NCI-H82 treated with DMSO at 0.1 percent for 48 hours (cell line): ENCODE measurements at regions not wholly inside any gene's neighbourhood (a gene's known extent, or its start where the extent isn't known, plus 50 kb on each side); places are given as distances from the start of the nearest gene placed in this dataset.
"Not testable (repeated sequence)": the region's sequence is repeated elsewhere in the genome, so short reads cannot be mapped to it uniquely, and the experiment has no call there.

Experiments used
- DNase-seq: peaks from one replicate; lab custom pipeline; 2025; ENCODE audit not compliant: unreplicated experiment; lab: John Stamatoyannopoulos, UW

DNA sequence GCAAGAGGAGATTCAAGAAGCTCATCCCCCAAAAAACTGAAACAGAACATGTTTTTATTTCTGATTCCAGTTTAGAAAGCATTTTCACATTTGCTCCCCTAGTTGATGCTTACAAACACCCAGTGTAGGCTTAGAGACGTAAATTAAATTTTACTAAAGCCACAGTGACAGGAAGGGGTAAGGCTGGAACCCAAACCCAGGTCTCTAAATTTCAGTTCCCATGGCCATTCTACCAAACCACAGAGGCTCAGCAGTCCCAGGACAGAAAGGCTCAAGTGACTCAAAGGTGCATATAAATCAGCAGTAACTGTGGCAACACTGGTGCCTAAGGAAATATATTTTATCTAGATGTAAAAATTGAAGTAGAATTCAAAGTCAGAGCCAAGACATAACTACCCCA, 128.7 kb downstream of the CEP120 start:
- DNase-seq = no peak

GRCh38 chr5:123289210-123289609, 134.0 kb downstream of the CEP120 start:
- no peak for DNase-seq

GRCh38 chr5:123287881-123288280, 135.3 kb downstream of the CEP120 start:
- no peak for DNase-seq

- no peak for DNase-seq
These were observed 136.3 kb downstream of the CEP120 start for GRCh38 chr5:123286891-123287290.

- no peak for DNase-seq
These were observed 137.8 kb downstream of the CEP120 start for GRCh38 chr5:123285122-123286023.

DNA sequence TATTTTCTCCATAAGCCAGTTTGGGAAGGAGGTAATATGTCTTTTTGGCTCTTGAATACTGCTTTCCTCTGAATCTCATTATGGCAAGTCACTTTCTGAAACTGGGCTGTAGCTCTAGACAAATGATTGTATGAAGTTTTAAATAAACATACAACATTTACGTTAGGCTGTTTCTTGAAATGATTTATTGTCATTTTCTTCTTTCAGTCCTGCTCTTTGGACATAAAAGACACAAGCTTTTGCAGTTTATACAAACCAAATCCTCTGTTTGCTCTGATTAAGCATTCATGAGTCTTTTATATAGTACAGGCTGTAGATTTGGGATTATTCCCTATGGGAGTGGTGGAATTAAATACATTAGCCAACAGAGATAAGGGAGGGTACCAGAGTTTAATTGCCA, 139.7 kb downstream of the CEP120 start:
- no peak for DNase-seq

DNA sequence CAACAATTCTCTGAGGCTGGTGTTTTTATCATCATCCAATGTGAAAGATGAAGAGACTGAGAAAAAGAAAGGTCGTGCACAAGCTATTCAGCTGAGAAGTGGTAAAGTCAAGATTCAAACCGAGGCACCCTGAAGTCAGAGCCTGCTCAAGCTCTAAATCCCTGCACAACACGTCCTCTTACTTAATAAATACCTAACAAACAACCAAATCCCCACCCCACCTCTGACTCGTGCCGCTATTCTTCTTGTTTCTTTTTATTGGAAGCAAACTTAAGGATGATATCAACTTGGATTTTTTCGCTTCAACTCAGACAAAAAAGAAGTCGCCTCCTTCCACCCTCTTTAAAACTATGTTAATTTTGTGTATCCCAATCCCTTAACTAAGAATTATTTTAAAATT, 140.2 kb downstream of the CEP120 start:
- peak; percentile 5 for DNase-seq

- DNase-seq = no peak
These were observed 140.8 kb downstream of the CEP120 start for GRCh38 chr5:123282444-123282843.

- DNase-seq = not testable (repeated sequence)
These were observed 142.3 kb downstream of the CEP120 start for GRCh38 chr5:123280854-123281253.

GRCh38 chr5:123279136-123279535, 144.1 kb downstream of the CEP120 start:
- DNase-seq = no peak

GRCh38 chr5:123278284-123278683, 144.9 kb downstream of the CEP120 start:
- DNase-seq = no peak

DNA sequence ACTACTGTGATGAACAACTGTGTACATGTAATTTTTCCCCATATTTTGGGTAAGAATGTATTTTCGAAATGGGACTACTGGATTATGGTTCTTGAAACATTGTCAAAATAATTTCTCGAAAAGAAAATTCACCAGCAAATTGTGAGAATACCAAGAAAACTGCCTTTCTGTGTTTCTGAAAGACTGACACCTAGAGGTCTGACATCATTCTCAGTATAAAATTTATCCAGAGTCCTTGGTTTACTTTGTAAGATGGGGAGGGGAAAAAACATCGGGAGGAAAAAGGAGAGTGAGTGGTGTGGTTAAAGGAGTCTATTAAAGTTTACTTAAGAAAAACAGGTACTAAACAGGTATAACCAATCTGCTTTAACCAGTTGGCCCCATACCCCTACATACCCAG, 149.2 kb downstream of the CEP120 start:
- DNase-seq = no peak

GRCh38 chr5:123273095-123273494, 150.1 kb downstream of the CEP120 start:
- no peak for DNase-seq

- no peak for DNase-seq
These were observed 153.4 kb downstream of the CEP120 start for GRCh38 chr5:123269851-123270250.

DNA sequence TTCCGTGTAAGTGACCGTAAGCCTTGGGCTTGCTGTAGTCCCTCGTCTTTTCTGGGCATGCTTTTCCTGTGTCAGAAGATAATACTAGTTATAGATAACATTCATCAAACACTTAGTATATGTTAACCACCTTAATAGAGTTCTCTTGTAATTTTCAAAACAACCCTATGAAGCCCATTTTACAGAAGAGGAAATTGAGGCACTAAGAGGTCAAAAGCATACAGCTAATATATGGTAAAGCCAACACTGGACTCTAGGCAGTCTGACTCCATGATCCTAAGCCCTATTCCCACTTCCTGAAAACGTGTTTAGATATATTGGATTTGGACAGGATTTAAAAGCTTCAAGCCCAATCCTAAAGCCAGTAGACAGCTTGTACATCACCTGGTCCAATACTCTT, 153.8 kb downstream of the CEP120 start:
- no peak for DNase-seq

DNA sequence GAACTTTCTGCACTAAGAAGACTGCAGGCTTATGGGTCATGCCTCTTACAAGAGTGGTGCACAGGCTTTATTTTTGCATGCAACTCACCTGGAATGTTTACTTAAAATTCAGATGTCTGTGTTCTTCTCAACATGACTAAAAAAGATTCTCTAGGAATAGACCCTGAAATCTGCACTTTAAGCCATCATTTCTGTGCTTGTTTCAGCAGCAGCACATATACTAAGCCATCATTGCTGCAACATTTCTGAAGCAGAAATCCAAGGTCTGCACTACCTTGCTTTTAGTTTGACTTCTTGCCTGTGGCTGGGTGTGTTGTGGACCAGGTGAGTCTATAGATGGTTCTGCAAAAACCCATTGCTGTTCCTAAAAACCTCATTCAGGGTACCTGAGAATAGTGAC, 156.8 kb downstream of the CEP120 start:
- no peak for DNase-seq

DNA sequence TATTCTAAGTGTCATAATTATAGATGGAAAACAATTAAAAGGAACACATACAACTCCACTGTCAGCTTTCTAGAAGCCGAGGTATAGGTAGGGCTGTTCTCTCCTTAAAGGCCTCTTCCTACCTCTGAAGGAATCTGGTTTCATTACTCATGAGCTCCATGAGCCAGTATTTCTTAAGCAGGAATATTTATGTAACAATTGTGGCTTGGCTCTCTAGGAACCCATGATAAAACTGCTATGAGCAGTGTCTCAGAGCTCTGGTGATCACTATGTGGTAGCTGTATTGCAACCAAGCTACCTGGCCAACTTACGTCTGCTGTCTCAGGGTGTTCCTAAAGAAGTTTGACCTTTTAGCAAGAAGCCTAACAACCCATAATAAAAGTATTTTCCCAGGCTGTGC, 157.7 kb downstream of the CEP120 start:
- DNase-seq = no peak

- peak; percentile 28 for DNase-seq
These were observed 158.8 kb downstream of the CEP120 start for GRCh38 chr5:123264394-123264793.

GRCh38 chr5:123263859-123264258, 159.3 kb downstream of the CEP120 start:
- DNase-seq = no peak

GRCh38 chr5:123262216-123262823, 160.9 kb downstream of the CEP120 start:
- DNase-seq = no peak

- no peak for DNase-seq
These were observed 161.5 kb downstream of the CEP120 start for GRCh38 chr5:123261752-123262151.

DNA sequence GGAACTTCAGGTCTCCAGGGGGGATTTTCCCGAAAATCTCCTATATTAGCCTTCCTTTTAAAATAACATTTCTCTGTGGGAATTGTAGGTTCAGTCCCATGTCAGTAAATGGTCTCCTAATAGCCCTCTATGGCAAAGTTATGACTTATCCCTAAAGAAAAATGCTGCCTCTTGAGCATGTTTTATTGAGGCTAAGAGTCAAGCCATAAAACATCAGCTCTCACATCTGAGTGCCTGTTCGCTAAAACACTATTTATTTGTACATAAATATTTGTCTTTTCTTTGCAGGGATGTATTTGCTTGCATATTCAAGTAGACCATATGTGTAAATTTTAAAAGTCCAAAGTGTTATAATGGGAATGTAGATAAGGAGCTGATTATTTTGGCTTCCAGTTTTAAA, 160.4 kb downstream of the PRDM6 start:
- DNase-seq = no peak

DNA sequence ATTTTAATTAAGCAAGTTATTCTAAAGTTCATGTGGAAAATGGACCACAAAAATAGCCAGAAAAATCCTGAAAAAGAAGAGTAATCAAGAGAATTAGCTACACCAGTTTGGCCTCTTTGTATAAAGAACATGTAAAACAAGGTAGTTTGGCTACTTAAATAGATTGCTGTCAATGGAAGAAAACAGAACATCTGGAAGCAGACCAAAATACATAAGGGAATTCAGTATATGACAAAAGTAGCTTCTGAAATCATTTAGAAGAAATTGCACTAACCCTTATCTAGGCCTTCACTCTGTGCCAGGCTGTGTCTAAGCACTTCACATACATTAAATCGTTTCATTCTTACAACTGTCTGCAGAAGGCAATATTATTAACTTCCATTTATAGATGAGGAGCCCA, 156.6 kb downstream of the PRDM6 start:
- no peak for DNase-seq
